Thoracic aorta (tissue), 2 donors: ENCODE measurements at regions not wholly inside any gene's neighbourhood (a gene's known extent, or its start where the extent isn't known, plus 50 kb on each side); places are given as distances from the start of the nearest gene placed in this dataset.

Experiments
- ATAC-seq: fragments of 150-250 bp; one replicate; pipeline ENCODE4 v1.8.0; 2017; ENCODE audit warnings: low read depth; ENCODE audit not compliant: insufficient number of reproducible peaks, low FRiP score
- DNase-seq: peaks from one replicate; pipeline ENCODE4 v3.0.0-alpha.2; 2020; ENCODE audit warnings: low spot score
- H3K27ac ChIP-seq, 2 donors: fragments of 200-600 bp; sonication (generic); 1 replicate in 1 of 2; 2 replicates in 1 of 2; pipeline ENCODE4 v1.5.1; 2016; ENCODE audit warnings: mild to moderate bottlenecking in 2 of 2, moderate library complexity in 2 of 2
- H3K27me3 ChIP-seq: fragments of 200-600 bp; sonication (generic); replicated peaks from 2 replicates; pipeline ENCODE4 v1.6.0; 2016; ENCODE audit warnings: mild to moderate bottlenecking; ENCODE audit not compliant: insufficient read depth
- H3K36me3 ChIP-seq: fragments of 200-600 bp; sonication (generic); one replicate; pipeline ENCODE4 v1.5.1; 2016
- H3K4me1 ChIP-seq, 2 donors: fragments of 200-600 bp; sonication (generic); 1 replicate in 1 of 2; 2 replicates in 1 of 2; pipeline versions ENCODE4 v1.5.1 to v1.6.0; 2016; ENCODE audit warnings: low read depth in 2 of 2, mild to moderate bottlenecking in 1 of 2; ENCODE audit not compliant: control insufficient read depth in 1 of 2
- H3K4me3 ChIP-seq: fragments of 200-600 bp; sonication (generic); 2 replicates; pipeline ENCODE4 v1.5.1; 2016; ENCODE audit warnings: mild to moderate bottlenecking
- H3K9me3 ChIP-seq: fragments of 200-600 bp; sonication (generic); 2 replicates; pipeline ENCODE4 v1.5.1; 2016
- CTCF ChIP-seq: fragments of 200-600 bp; sonication (generic); IDR thresholded peaks from one replicate; pipeline ENCODE4 v1.5.1; 2019; ENCODE audit warnings: antibody characterized with exemption

GRCh38 chr2:217026161-217026560 lies 166.3 kb upstream of the TNP1 start:
- Histone ChIP-seq H3K27me3 (no peaks in the 10 kb centered on the region), H3K4me3 (no peak overlapping the region), H3K36me3 (no peaks in the 10 kb centered on the region), H3K27ac (no peak overlapping the region), H3K9me3 (no peaks in the 10 kb centered on the region), H3K4me1 (no peaks in the 10 kb centered on the region)
- ATAC-seq (no peak), DNase-seq (no peak)
- TF ChIP-seq CTCF, result no peak

- no peak for TF ChIP-seq CTCF
- H3K9me3 ChIP-seq, result no peaks in the 10 kb centered on the region
- no peaks in the 10 kb centered on the region for H3K4me1 ChIP-seq
- ATAC-seq (no peak), DNase-seq (no peak)
- H3K4me3 ChIP-seq, result no peak overlapping the region
- H3K27ac ChIP-seq, result no peak overlapping the region
- no peaks in the 10 kb centered on the region for H3K27me3 ChIP-seq
- H3K36me3 ChIP-seq, result no peaks in the 10 kb centered on the region
Measured at GRCh38 chr2:217023611-217024010, 163.7 kb upstream of the TNP1 start.

- peaks cover 0 to 14% of the 10 kb centered on the region in 2 donors for H3K4me1 ChIP-seq
- no peaks in the 10 kb centered on the region for H3K27me3 ChIP-seq
- DNase-seq, result no peak
- no peak overlapping the region for H3K4me3 ChIP-seq
- H3K36me3 ChIP-seq, result no peaks in the 10 kb centered on the region
- TF ChIP-seq CTCF, result no peak
- no peak overlapping the region for H3K27ac ChIP-seq
- no peak for ATAC-seq
- H3K9me3 ChIP-seq, result no peaks in the 10 kb centered on the region
Measured at GRCh38 chr2:217017456-217018252, 157.8 kb upstream of the TNP1 start.

GRCh38 chr2:217016796-217017419 lies 157.0 kb upstream of the TNP1 start:
- TF ChIP-seq CTCF, result no peak
- H3K27me3 ChIP-seq, result no peaks in the 10 kb centered on the region
- no peaks in the 10 kb centered on the region for H3K9me3 ChIP-seq
- H3K4me1 ChIP-seq, result peaks cover 0 to 14% of the 10 kb centered on the region in 2 donors
- H3K36me3 ChIP-seq, result no peaks in the 10 kb centered on the region
- ATAC-seq (no peak), DNase-seq (no peak)
- no peak overlapping the region for H3K4me3 ChIP-seq
- no peak overlapping the region for H3K27ac ChIP-seq

- H3K4me1 ChIP-seq, result peaks cover 0 to 20% of the 10 kb centered on the region in 2 donors
- ATAC-seq, result no peak
- no peaks in the 10 kb centered on the region for H3K27me3 ChIP-seq
- TF ChIP-seq CTCF, result no peak
- H3K9me3 ChIP-seq, result no peaks in the 10 kb centered on the region
- H3K4me3 ChIP-seq, result no peak overlapping the region
- H3K36me3 ChIP-seq, result no peaks in the 10 kb centered on the region
- no peak for DNase-seq
- no peak overlapping the region for H3K27ac ChIP-seq
Measured at GRCh38 chr2:217014328-217015105, 154.7 kb upstream of the TNP1 start.
